HuH-7.5 (cell line): ENCODE measurements at regions not wholly inside any gene's neighbourhood (a gene's known extent, or its start where the extent isn't known, plus 50 kb on each side); places are given as distances from the start of the nearest gene placed in this dataset.

Experiments
- DNase-seq: peaks from one replicate; pipeline ENCODE4 v3.0.0; 2011; ENCODE audit warnings: low spot score

DNA sequence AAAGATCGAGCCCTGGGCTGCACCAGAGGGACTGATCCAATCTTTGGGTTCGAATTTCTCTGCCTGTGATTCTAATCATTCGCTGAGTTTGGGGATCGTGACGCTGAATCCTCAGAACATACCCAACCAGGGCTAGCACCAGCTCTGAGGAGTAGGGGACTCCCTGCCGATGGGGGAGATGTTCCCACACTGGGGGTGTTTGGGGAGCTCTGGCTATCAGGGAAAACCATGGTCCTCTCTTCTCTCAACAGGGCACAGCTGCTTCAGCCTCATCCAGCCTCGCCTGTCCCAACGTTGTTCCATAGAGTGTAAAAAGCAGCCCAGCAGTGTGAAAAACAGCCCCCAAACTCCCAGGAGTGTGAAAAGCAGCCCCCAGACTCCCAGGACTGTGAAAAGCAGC lies 136.6 kb downstream of the ANKRD60 start:
- DNase-seq = no peak

- DNase-seq = no peak
These were observed 138.3 kb downstream of the ANKRD60 start for GRCh38 chr20:58090161-58090560.

DNA sequence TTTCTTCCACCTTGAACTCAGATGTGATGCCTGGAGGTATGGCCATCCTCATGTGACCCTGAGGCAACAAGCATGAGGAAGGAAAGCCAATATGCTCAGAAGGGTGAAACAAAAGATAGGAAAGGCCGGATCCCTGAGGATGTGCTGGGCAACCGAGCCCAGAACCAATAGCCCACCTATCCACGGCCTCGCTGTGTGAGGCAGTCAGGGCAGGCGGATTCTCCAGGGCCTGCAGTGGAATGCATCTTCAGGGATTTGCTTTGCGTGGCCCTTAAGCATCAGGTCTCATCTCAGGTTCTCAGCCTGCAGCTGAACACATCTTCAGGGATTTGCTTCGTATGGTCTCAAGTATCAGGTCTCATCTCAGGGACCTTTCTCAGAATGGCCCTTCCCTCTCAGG lies 139.8 kb downstream of the ANKRD60 start:
- no peak for DNase-seq

DNA sequence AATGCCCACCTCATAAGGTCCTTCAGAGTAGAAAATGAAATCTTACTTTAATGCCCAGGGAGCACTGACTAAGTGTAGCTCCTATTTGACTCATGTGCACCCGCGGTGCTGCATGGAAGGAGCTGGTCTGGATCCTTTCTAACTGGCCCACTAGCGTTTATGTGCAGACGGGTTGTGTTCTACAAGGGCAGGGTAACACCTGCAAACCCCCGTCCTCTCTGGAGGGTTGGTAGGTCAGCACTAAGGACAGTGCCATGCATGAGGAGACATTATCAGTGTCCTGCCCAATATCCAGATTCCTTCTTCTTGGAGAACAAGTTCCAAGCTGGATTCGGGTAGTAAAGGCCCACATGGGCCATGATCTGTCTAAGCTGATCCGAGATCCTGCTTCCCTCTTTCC lies 140.3 kb downstream of the ANKRD60 start:
- DNase-seq = no peak

DNA sequence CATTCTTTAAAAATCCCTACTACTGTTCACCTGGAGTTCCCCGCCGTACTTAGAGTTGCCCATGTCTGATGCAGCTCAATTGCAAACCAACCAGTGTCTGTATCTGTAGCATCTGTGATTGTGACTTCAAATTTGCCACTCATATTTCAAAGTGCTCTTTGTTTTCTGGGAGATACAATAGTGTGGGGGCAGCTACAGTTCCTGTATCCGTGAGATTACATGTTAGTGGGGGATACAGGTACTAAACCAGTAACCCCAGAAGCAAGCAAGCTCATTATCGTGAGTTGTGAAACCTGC lies 140.9 kb downstream of the ANKRD60 start:
- DNase-seq = no peak

DNA sequence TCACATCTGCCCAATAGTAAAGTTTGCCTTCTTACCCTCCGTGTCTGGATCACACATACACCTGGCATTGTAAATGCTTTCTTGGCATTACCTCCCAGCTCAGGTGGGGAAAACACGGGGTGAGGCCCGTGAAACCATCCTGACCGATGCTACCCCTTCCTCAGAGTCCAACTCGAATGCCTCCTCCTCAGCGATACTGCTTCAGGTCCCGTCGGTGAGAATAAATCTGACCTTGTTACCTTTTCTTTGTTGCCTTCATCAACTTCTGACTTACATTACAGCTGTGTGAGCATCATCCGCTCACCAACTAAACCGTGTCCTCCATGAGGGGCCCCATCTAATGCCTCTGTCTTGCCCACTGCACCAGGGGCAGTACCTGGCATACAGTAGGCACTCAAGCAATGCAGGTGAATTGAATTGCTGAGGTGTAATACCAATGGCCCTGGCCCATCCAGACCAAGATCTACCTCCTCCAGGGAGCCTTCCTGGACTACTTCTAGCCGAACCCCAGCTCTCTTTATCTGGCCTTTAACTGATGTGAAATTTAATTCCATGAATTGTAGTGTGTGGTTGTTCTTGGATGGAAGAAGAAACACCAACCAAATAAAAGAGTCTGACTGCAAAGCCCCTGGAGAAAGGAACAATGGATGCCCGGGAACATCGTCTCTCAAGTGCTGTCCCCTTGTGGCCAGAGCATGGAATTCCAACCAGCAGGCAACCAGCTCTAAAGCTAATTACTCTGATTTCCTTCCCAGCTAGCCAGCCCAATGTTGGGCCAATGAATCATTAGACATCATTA lies 141.5 kb downstream of the ANKRD60 start:
- peak; percentile 66 for DNase-seq

DNA sequence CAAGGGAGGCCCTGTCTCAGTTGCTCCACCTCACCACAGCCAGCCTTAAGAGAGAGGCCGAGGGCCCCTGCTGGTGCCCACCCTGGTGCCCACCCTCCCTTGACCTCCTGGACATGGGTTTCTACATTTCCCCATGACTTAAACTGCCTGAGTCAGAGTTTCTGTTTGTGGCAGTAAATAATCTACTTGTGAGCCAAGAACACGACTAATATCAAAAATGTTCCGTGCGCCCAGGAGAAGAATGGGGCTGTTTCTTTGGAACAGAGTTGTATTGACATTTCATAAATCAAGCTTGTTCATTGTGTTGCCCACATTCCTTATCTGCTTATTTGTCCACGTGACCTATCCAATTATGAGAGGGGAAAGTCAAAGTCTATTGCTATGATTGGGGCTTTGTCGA lies 143.5 kb downstream of the ANKRD60 start:
- DNase-seq = no peak

GRCh38 chr20:58084566-58084965 lies 143.9 kb downstream of the ANKRD60 start:
- DNase-seq = no peak

GRCh38 chr20:58081846-58082245 lies 146.6 kb downstream of the ANKRD60 start:
- no peak for DNase-seq

GRCh38 chr20:58078741-58079522 lies 149.5 kb downstream of the ANKRD60 start:
- DNase-seq = no peak

DNA sequence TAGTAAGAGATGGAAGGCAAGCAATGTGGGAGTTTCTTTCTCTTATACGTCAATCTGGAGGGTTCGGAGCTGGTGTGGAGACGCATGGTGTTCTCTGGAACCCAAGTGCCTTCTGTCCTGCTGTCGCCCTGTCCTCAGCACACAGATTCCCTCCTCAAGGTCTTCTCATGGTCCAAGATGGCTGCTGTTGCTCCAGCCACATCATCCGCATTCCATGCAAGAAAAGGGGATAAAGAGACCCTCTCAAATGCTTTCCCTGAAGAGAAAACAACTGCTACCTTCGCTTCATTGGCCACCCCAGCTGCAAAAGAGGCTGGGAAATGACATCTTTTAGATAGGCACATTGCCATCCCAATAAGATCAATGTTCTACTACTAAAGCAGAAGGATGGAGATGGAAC lies 151.2 kb downstream of the ANKRD60 start:
- DNase-seq = no peak

DNA sequence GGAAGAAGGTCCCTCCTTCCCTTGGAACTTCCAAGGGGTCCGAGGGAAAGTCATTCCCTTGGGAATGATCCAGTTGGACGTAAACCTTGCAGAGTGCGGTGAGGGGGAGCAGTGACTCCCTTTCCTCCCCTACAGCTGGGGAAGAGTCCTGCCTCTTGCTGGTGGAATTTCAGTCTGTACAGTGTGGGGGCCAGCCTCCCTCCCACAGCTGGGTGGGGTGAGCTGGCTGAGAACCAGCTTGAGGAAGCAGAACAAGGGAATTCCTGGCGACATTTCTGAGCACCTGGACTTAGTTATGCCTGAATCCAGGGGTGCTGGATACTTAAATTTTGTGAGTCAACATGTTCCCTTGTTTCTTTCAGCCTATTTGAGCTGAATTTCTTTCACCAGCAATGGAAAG lies 152.0 kb downstream of the ANKRD60 start:
- DNase-seq = no peak

DNA sequence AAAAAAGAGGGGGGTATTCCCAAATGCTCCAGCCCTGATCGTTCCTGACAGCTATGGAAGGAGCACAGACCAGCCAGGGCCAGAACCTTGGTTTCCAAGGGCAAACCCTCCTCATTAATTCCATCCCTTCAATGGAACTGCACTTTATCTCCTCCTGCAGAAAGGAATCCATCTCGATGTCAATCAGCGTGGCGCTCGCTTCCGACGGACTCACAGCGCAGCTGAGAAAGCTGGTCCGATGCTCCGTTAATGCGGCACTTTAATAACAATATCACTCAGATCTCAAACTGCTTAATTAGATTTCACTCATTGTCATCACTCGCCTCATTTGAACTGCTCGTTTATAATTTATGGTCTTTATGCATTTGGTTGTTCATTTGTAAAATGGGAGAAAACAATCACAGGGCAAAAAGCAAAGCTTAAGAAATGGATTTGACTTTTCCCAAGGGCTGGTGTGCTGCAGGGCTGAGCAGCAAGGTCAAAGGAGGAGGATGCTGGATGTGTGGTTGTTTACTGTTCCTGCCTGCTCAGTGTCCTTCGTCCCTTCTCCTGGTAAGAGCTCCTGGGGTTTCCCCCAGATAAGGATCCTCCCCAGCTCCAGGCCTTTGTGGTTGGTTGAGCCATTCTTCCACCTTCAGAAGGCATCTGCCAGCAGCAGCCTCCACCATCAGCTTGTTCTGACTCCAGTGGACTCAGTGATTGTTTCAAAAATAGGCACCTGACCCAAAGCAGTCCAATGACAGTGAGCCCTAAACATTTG lies 152.7 kb downstream of the ANKRD60 start:
- no peak for DNase-seq

GRCh38 chr20:58073945-58074856 lies 154.3 kb downstream of the ANKRD60 start:
- no peak for DNase-seq

- DNase-seq = no peak
These were observed 155.5 kb downstream of the ANKRD60 start for GRCh38 chr20:58072695-58073671.

DNA sequence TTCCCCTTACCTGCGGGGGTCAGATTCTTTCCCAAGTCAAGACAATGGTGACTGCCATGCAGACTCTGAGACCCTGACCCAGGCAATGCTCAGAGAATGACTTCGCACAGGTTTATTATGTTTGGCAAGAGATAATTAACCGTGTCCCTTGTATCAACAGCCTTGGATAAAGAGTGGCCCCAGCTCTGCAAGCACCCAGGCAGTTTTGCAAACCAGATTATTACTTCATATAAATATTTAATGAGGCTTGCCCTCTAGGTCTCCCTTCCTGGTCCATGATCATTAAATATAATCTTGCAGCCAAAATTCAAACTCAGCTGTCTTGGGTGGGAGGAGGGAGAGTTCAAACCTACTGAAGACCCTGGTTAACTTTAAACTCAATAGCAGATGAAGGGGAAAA lies 156.5 kb downstream of the ANKRD60 start:
- DNase-seq = no peak

DNA sequence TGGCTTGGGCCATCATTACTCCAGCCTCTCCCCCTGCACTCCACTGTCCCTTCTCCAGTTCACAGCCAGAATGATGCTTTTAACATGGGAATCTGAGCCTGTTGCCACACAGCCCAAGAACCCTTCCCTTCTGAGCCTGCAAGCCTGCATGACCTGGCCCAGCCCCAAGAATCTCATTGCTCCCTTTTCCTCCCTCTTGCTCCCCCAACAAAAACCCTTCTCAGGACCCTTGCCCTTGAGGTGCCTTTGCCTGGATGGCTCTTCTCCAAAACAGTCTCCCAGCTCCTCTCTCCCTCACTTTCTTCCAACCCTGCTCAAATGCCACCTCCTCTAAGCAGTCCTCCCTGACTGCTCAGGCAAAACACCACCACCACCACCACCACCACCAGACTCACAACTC lies 157.2 kb downstream of the ANKRD60 start:
- no peak for DNase-seq

DNA sequence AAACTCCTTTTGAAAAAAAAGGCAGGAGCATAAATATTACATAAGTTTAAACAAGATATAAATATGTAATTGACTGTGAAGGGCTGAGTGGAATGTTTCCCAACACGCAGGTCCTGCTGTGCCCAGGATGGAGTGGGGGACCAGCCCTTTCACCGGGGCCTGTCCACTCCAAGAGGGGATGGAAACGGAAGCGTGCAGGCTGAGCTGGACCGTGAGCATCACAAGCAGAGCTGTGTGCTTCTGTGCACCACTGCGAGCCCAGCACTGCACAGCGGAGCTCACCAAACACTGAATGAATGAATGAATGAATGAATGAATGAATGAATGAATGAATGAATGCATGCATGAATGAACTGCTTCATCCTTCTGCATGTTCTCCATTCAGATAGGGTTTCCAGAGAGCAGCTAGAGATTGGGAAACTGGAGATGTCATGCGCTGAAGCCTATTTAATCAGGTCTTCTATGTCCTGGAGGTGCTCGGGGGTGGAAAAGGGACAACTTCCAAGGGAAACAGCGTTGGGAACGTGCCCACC lies 157.7 kb downstream of the ANKRD60 start:
- no peak for DNase-seq

DNA sequence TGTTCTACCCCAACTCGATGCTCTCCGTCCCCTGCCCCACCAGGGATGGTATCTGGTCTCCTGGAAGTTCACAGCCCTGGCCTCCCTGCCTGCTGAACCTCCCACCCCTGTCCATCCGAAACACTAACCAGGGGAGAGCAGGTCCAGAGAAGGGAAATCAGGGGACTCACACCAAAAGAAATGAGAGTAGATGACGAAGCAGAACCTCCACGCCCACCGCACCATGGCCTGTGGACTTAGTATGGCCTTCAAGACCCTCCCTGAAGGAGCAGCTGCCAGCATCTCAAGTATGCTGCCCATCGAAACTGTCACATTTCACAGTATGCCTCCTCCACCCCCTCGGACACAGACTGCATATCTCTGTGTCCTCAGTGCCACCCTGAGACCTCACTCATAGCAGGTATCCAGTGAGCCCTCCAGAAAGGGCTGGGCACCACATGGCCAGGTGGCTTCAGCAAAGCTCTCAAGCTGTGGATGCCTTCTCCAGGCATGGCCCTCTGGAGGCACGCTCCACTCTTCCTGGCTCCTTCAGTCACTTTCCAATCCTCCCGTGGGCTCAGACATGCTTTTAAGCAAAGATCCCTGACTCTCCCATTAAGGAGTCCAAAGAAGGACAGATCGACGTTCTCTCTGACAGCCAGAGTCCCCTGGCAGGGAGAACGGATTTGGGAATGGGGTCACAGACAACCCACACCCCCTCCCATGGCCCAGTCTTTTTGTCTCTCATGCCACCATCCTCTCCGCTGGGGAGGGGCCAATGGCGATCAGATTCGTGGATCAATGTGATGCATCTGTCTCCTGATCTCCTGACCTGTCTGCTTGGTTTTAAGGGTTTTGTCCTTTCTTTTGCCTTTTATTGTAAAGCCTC lies 158.4 kb downstream of the ANKRD60 start:
- no peak for DNase-seq
